ENCODE measurements at regions not wholly inside any gene's neighbourhood (a gene's known extent, or its start where the extent isn't known, plus 50 kb on each side); places are given as distances from the start of the nearest gene placed in this dataset.

- H3K36me3 Mint-ChIP-seq (ENCODE audit: insufficient read depth in 1 of 3, low read depth in 3 of 3), result peaks cover 0 to 15% (median 8%) of the 10 kb centered on the region in 3 experiments; a peak in 5 of 7 replicates
- H3K9me3 Mint-ChIP-seq, result peaks cover 62 to 75% of the 10 kb centered on the region in 2 experiments
Observed at GRCh38 chr15:23514484-23514883, 51.0 kb upstream of the MKRN3 start.

More at GRCh38 chr15:23514484-23514883, 51.0 kb upstream of the MKRN3 start:
- no peak overlapping the region for H4K91ac ChIP-seq (ENCODE audit: insufficient read length, low read depth, low read length)
- H3K18ac ChIP-seq (ENCODE audit: insufficient read length, low read depth, low read length), result no peak overlapping the region
- H3K56ac ChIP-seq (ENCODE audit: insufficient read length, low read depth, low read length), result no peak overlapping the region
- no peak overlapping the region for H2BK5ac ChIP-seq (ENCODE audit: insufficient read length, low read length)
- Mint-ChIP-seq H3K27ac (no peak overlapping the region), H3K4me3 (no peak overlapping the region), H3K27me3 (ENCODE audit: low read depth) (no peaks in the 10 kb centered on the region; the same call in 1 of the 2 replicates), H3K4me1 (no peaks in the 10 kb centered on the region)
- H3K23me2 ChIP-seq (ENCODE audit: insufficient read length, low read depth, low read length, poor library complexity, severe bottlenecking), result no peaks in the 10 kb centered on the region
- WGBS (ENCODE audit: extremely low coverage, insufficient read length, low lambda C conversion rate), result no CpG with 5 or more reads among the region's 1 CpG
- H2AFZ ChIP-seq (ENCODE audit: low read length), result no peak overlapping the region
- H4K5ac ChIP-seq (ENCODE audit: insufficient read length, low read depth, low read length), result no peak overlapping the region
- H2BK15ac ChIP-seq (ENCODE audit: low read depth, low read length), result no peak overlapping the region
- peaks cover 64% of the 10 kb centered on the region for H3K9me3 ChIP-seq (ENCODE audit: control insufficient read depth, low read depth, low read length)
- no peaks in the 10 kb centered on the region for H3K79me1 ChIP-seq (ENCODE audit: insufficient read depth, low read depth, low read length, poor library complexity, severe bottlenecking)
- H4K20me1 ChIP-seq (ENCODE audit: control insufficient read depth, insufficient read depth, insufficient read length), result no peaks in the 10 kb centered on the region
- no peak overlapping the region for H3K4ac ChIP-seq (ENCODE audit: low read depth, low read length)
- no peak overlapping the region for H3K4me2 ChIP-seq (ENCODE audit: insufficient read depth, insufficient read length, low read length)
- no peaks in the 10 kb centered on the region for H3K4me1 ChIP-seq (ENCODE audit: insufficient read depth, low read length)
- H3K9ac ChIP-seq (ENCODE audit: extremely low read depth, insufficient read length, low read length), result no peak overlapping the region
- H2BK120ac ChIP-seq (ENCODE audit: low read depth, low read length, poor library complexity, severe bottlenecking), result no peak overlapping the region
- no peak overlapping the region for H3K14ac ChIP-seq (ENCODE audit: insufficient read depth, low read length)
- no peaks in the 10 kb centered on the region for H3K27me3 ChIP-seq (ENCODE audit: insufficient read depth, low read length)
- no peak overlapping the region for H2BK20ac ChIP-seq (ENCODE audit: low read depth, low read length, poor library complexity, severe bottlenecking)
- no peak for DNase-seq
- no peak overlapping the region for H3K23ac ChIP-seq (ENCODE audit: insufficient read length, low read depth, low read length)
- H3T11ph ChIP-seq (ENCODE audit: low read length), result no peak overlapping the region
- H4K8ac ChIP-seq (replicated peaks; ENCODE audit: insufficient read length, low read depth, low read length), result no peak overlapping the region
- H2BK12ac ChIP-seq (ENCODE audit: insufficient read length, low read depth, low read length), result no peak overlapping the region
- no peak overlapping the region for H3K27ac ChIP-seq (ENCODE audit: insufficient read length, low read depth, low read length)
- no peaks in the 10 kb centered on the region for H3K79me2 ChIP-seq (ENCODE audit: insufficient read depth, low read length)
- no peak overlapping the region for H2AK5ac ChIP-seq (ENCODE audit: insufficient read length, low read length)
- no peak for TF ChIP-seq CTCF (conservative IDR thresholded peaks at IDR 0.05)
